Left lung (tissue), 4 donors: ENCODE measurements at regions not wholly inside any gene's neighbourhood (a gene's known extent, or its start where the extent isn't known, plus 50 kb on each side); places are given as distances from the start of the nearest gene placed in this dataset.

Experiments used
- ATAC-seq: fragments of 200-7000 bp; cut with Tn5 transposase; one replicate; pipeline ENCODE4 v1.9.1; 2020; ENCODE audit warnings: moderate library complexity
- DNase-seq, 4 donors: peaks; one replicate each; pipeline ENCODE4 v3.0.0-alpha.2; 2013 to 2020
- H3K27ac ChIP-seq, 2 donors: fragments of 200-600 bp; sonication (generic) in 1 of 2; one replicate each; pipeline versions ENCODE4 v1.5.0 to v1.8.0; 2020 to 2021
- H3K27me3 ChIP-seq, 2 donors: fragments of 200-600 bp; sonication (generic) in 1 of 2; one replicate each; pipeline versions ENCODE4 v1.5.0 to v1.8.0; 2020 to 2021
- H3K36me3 ChIP-seq, 2 donors: fragments of 200-600 bp; sonication (generic) in 1 of 2; one replicate each; pipeline versions ENCODE4 v1.5.0 to v1.8.0; 2020 to 2021
- H3K4me1 ChIP-seq, 2 donors: fragments of 200-600 bp; one replicate each; pipeline ENCODE4 v1.8.0; 2021
- H3K4me3 ChIP-seq, 2 donors: fragments of 200-600 bp; sonication (generic) in 1 of 2; one replicate each; pipeline versions ENCODE4 v1.5.0 to v1.8.0; 2020 to 2021; ENCODE audit warnings: mild to moderate bottlenecking in 1 of 2
- H3K9me3 ChIP-seq, 2 donors: fragments of 200-600 bp; sonication (generic) in 1 of 2; one replicate each; pipeline versions ENCODE4 v1.5.0 to v1.8.0; 2020 to 2021
- intact Hi-C, 2 donors: fragments of 100-400 bp; cut with DNase I; formaldehyde crosslinking; loops; one replicate each; pipeline versions ENCODE4 v1.11.2 to v1.14.2; 2022
- TF ChIP-seq, protein P1 (sequence below), 2 donors: fragments of 200-600 bp; sonication (generic) in 1 of 2; IDR thresholded peaks; one replicate each; pipeline versions ENCODE4 v1.5.0 to v1.8.0; 2021; ENCODE audit warnings: antibody characterized with exemption in 2 of 2
- donor health status: DM: no; HTN: yes; CAD: no.
- donor health status: DM: no; HTN: no; CAD: no.

DNA sequence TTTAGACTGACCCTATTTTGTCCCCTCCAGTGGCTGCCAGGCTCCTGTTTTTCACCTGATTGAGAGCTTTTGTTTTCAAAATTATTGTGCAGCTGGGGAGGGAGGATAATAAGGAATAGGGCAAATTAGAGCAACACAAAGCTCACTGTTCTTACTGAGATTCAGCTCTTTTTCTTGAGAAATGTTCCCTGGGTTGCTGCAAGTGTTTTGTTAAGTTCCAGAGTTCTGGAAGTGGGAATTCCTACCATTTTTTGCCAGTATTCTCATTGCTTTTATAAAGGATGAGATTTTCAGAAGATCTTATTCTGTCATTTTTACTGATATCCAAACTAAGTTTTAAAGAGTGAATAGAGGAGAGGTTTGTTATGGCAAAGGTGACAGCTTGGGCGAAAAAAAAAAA lies 417.7 kb downstream of the SIPA1L2 start:
- intact Hi-C loops = no loop called here

DNA sequence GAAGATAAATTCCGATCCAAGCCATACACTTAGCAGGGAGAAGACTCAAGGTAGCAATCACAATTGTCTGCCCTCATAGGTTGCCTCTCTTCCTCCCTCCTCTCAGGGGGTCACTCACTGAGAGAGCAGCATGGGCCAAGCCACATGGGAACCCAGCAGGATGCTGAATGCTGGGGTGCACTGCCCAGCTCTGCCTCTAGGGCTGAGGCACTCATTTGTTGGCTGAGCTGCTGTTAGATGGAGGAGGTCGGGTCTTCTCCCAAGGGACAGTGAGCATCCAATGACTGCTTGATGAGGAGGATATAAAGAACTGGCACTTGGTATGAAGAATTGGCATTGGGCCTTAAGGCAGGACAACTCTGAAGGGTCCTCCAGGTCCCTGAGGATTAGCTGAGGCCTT lies 418.8 kb downstream of the SIPA1L2 start:
- Histone ChIP-seq H3K27me3 (no peaks in the 10 kb centered on the region), H3K4me1 (no peaks in the 10 kb centered on the region), H3K4me3 (no peak overlapping the region), H3K27ac (no peak overlapping the region), H3K36me3 (no peaks in the 10 kb centered on the region), H3K9me3 (no peaks in the 10 kb centered on the region)
- DNase-seq (no peak), ATAC-seq (no peak)
- TF ChIP-seq, protein P1, sequence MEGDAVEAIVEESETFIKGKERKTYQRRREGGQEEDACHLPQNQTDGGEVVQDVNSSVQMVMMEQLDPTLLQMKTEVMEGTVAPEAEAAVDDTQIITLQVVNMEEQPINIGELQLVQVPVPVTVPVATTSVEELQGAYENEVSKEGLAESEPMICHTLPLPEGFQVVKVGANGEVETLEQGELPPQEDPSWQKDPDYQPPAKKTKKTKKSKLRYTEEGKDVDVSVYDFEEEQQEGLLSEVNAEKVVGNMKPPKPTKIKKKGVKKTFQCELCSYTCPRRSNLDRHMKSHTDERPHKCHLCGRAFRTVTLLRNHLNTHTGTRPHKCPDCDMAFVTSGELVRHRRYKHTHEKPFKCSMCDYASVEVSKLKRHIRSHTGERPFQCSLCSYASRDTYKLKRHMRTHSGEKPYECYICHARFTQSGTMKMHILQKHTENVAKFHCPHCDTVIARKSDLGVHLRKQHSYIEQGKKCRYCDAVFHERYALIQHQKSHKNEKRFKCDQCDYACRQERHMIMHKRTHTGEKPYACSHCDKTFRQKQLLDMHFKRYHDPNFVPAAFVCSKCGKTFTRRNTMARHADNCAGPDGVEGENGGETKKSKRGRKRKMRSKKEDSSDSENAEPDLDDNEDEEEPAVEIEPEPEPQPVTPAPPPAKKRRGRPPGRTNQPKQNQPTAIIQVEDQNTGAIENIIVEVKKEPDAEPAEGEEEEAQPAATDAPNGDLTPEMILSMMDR (IDR thresholded peaks at IDR 0.05) = no peak
- intact Hi-C loops = no loop called here

More for the DNA sequence above, 417.7 kb downstream of the SIPA1L2 start:
- DNase-seq (no peak), ATAC-seq (no peak)
- Histone ChIP-seq H3K4me1 (no peaks in the 10 kb centered on the region), H3K36me3 (no peaks in the 10 kb centered on the region), H3K4me3 (no peak overlapping the region), H3K9me3 (no peaks in the 10 kb centered on the region), H3K27ac (no peak overlapping the region), H3K27me3 (no peaks in the 10 kb centered on the region)
- TF ChIP-seq, protein P1 (IDR thresholded peaks at IDR 0.05) = no peak

DNA sequence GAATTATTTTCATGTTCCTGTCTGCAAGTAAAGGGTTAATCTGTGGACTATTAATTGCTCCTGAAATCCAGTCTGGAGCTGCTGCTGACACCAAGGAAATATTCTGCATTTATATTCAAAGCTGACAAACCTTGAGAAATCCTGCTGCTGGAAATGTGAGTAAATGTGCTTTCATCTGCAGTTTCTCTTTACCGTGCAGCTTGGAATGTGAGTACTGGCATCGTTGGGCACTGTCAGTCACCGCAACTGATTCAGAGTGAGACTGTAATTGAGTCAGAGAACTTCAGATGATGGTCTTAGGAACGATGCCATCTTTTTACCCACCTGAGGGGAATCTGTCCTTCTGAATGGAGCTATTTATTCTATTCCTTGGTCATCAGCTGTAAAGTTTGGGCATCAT lies 420.6 kb downstream of the SIPA1L2 start:
- Histone ChIP-seq H3K27ac (no peak overlapping the region), H3K4me1 (no peaks in the 10 kb centered on the region), H3K9me3 (no peaks in the 10 kb centered on the region), H3K4me3 (no peak overlapping the region), H3K36me3 (no peaks in the 10 kb centered on the region), H3K27me3 (no peaks in the 10 kb centered on the region)
- TF ChIP-seq, protein P1 (IDR thresholded peaks at IDR 0.05) = no peak
- ATAC-seq (no peak), DNase-seq (no peak)
- intact Hi-C loops = no loop called here

DNA sequence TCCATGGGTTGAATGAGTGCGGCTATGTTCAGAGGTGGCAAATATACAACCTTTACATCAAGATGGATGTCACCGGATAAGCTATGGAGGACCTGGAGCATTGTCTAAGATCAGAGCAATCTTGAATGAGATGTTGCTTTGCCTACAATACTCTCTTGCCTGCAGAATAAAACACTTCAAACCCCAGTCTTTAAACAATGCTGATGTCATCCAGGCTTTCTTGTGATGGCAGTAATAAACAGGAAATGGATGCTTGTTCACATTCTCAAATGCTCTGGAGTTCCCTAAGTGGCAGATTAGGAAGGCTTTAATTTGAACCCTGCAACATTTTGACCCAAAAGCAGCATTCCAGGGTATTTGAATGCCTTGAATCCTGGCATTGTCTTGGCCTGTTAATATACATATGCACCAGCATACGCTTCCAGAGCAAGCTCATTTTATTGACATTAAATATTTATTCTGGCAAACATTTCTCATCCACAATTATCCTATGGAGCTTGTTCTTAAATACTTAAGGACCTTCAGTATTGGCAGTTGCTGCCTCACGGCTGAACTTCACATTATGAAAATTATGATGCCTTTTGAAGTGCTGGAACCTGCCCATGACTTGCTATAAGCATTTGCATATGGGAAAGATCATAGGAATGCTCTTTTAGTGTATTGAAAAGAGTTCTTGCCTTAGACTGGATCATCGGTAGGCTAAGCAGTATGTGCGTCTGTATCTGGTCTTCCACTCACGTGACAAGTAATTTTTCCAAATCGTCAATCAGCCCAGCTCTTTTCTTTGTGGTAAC lies 422.7 kb downstream of the SIPA1L2 start:
- TF ChIP-seq, protein P1 (IDR thresholded peaks at IDR 0.05) = no peak
- ATAC-seq (no peak), DNase-seq (no peak)
- Histone ChIP-seq H3K4me3 (no peak overlapping the region), H3K36me3 (no peaks in the 10 kb centered on the region), H3K4me1 (no peaks in the 10 kb centered on the region), H3K27ac (no peak overlapping the region), H3K9me3 (peaks cover 0 to 10% of the 10 kb centered on the region in 2 donors), H3K27me3 (no peaks in the 10 kb centered on the region)
- intact Hi-C loops = no loop called here

DNA sequence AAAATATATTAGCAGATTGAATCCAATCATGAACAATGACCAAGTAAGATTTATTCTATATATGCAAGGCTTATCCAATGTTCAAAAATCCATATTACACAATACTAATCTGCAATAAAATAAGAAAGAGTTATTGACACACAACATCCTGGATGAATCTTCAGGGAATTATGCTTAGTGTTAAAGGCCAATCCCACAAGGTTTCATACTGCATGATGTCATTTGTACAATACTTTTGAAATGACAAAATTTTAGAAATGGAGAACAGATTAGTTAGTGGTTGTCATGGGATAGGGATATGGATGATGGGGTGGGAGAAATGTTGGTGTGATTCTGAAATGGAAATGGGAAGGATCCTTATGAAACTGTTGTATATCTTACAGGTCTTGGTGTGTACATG lies 425.7 kb downstream of the SIPA1L2 start:
- Histone ChIP-seq H3K9me3 (peaks cover 0 to 29% of the 10 kb centered on the region in 2 donors), H3K4me3 (no peak overlapping the region), H3K36me3 (no peaks in the 10 kb centered on the region), H3K27ac (no peak overlapping the region), H3K4me1 (no peaks in the 10 kb centered on the region), H3K27me3 (no peaks in the 10 kb centered on the region)
- TF ChIP-seq, protein P1 (IDR thresholded peaks at IDR 0.05) = no peak
- intact Hi-C loops = no loop called here
- DNase-seq (no peak), ATAC-seq (no peak)
